ENCODE measurements at regions not wholly inside any gene's neighbourhood (a gene's known extent, or its start where the extent isn't known, plus 50 kb on each side); places are given as distances from the start of the nearest gene placed in this dataset.

GRCh38 chr14:66008631-66009030 is 477.5 kb upstream of the CCDC196 start:
- TF ChIP-seq CTCF (IDR thresholded peaks at IDR 0.05; ENCODE audit: borderline replicate concordance, extremely low read depth, low read length, poor library complexity, severe bottlenecking) (no peak), EZH2 (IDR thresholded peaks at IDR 0.05; ENCODE audit: borderline replicate concordance, low read depth, low read length, severe bottlenecking) (no peak)
